Endothelial cell of umbilical vein (primary cell): ENCODE measurements at regions not wholly inside any gene's neighbourhood (a gene's known extent, or its start where the extent isn't known, plus 50 kb on each side); places are given as distances from the start of the nearest gene placed in this dataset.

Experiments used
- EZH2 ChIP-seq: IDR thresholded peaks from 2 replicates; pipeline ENCODE4 v1.6.1; 2012; ENCODE audit warnings: borderline replicate concordance, low read depth, mild to moderate bottlenecking, moderate library complexity, low read length, inconsistent platforms; ENCODE audit not compliant: severe bottlenecking
- JUN ChIP-seq: IDR thresholded peaks from 2 replicates; pipeline ENCODE4 v1.6.1; 2011; ENCODE audit warnings: borderline replicate concordance, low read depth; ENCODE audit not compliant: insufficient read length, insufficient read depth
- MYC ChIP-seq: IDR thresholded peaks from one replicate; pipeline ENCODE4 v1.6.1; 2011; ENCODE audit warnings: mild to moderate bottlenecking, low read depth, low read length
- POLR2AphosphoS5 ChIP-seq: IDR thresholded peaks from 2 replicates; pipeline ENCODE4 v1.6.1; 2012; ENCODE audit warnings: low read depth, mild to moderate bottlenecking, control low read depth, low read length, moderate library complexity; ENCODE audit not compliant: insufficient read depth
- TF ChIP-seq, protein P1 (sequence below), 2 donors: IDR thresholded peaks; 1 replicate in 1 of 2; 2 replicates in 1 of 2; pipeline ENCODE4 v1.5.1; 2011; ENCODE audit warnings: low read length in 2 of 2, mild to moderate bottlenecking in 2 of 2, moderate library complexity in 2 of 2, control low read depth in 1 of 2, inconsistent platforms in 1 of 2, low read depth in 1 of 2; ENCODE audit not compliant: insufficient read depth in 1 of 2; ENCODE audit errors: extremely low read depth in 1 of 2

DNA sequence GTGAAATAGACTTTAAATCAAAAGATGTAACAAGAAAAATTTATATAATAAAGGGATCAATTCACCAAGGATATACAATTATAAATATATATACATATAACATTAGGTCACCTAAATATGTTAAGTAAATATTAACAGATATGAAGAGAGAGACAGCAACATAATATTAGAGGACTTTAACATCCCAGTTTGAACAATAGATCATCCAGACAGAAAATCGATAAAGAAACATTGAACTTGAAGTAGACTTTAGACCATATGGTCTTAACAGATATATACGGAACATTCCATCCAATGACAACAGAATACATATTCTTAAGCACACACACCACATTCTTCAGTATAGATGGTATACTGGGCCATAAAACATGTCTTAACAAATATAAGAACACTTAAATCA lies 649.6 kb upstream of the SETBP1 start:
- TF ChIP-seq, protein P1, sequence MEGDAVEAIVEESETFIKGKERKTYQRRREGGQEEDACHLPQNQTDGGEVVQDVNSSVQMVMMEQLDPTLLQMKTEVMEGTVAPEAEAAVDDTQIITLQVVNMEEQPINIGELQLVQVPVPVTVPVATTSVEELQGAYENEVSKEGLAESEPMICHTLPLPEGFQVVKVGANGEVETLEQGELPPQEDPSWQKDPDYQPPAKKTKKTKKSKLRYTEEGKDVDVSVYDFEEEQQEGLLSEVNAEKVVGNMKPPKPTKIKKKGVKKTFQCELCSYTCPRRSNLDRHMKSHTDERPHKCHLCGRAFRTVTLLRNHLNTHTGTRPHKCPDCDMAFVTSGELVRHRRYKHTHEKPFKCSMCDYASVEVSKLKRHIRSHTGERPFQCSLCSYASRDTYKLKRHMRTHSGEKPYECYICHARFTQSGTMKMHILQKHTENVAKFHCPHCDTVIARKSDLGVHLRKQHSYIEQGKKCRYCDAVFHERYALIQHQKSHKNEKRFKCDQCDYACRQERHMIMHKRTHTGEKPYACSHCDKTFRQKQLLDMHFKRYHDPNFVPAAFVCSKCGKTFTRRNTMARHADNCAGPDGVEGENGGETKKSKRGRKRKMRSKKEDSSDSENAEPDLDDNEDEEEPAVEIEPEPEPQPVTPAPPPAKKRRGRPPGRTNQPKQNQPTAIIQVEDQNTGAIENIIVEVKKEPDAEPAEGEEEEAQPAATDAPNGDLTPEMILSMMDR (IDR thresholded peaks at IDR 0.05; ENCODE audit: extremely low read depth in 1 of 2, insufficient read depth in 1 of 2, low read depth in 1 of 2, low read length in 2 of 2): no peak
- no peak for TF ChIP-seq MYC
- no peak for TF ChIP-seq POLR2AphosphoS5
- TF ChIP-seq EZH2: no peak
- TF ChIP-seq JUN: no peak
